HG02798 (cell line): ENCODE measurements at regions not wholly inside any gene's neighbourhood (a gene's known extent, or its start where the extent isn't known, plus 50 kb on each side); places are given as distances from the start of the nearest gene placed in this dataset.

Source experiments
- ATAC-seq: cut with Tn5 transposase; IDR thresholded peaks from one replicate; pipeline ENCODE4 v1.9.1; 2021; ENCODE audit warnings: mild to moderate bottlenecking; ENCODE audit not compliant: unreplicated experiment, poor library complexity

- ATAC-seq: no peak
Observed at GRCh38 chr14:39762576-39763401, 330.6 kb upstream of the FBXO33 start.

DNA sequence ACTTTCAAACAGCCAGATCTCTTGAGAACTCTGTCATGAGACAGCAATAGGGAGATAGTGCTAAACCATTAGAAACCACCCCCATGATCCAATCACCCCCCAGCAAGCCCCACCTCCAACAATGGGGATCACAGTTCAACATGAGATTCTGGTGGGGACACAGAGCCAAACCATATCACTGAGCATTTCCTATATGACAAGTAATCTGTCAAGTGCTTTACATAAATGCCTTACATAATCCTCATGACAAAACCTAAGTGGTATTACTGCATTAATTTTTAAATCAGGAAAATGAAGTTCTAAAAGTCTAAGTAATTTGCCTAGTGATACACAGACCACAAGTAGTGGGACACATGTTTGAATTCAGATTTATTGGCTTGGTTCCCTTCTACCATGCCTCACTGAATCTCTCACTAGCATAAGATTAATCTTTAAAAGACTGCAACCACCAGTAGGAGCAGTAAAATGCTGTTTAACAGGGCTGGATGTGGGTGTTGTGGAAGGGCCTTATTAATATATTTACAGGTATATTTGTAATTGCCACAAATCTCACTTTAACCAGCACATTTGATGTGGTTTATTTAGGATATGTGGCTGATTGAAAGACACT is 323.1 kb upstream of the FBXO33 start:
- ATAC-seq: peak; percentile 54

GRCh38 chr14:39740454-39740853 is 308.2 kb upstream of the FBXO33 start:
- ATAC-seq: no peak

GRCh38 chr14:39739796-39740195 is 307.6 kb upstream of the FBXO33 start:
- no peak for ATAC-seq

DNA sequence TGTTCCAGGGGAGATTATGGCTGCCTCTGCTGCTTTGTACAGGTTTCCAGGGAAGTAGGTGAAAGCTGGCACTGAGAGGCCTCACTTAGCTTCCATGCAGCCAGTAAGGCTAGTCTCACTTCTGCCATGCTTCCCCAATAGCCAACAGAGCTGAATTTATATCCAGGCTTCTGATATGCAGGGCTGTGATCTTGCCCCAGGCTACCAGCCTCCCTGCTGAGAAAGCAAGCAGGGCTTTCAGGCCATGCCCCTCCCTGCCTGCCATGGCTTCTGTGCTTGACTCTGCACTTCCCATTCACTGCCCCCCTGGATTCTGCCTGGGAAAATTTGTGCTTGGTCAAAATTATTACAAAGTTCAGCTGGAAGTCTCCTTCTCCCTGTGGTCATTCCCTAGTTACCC is 302.1 kb upstream of the FBXO33 start:
- ATAC-seq: no peak

GRCh38 chr14:39733741-39734140 is 301.5 kb upstream of the FBXO33 start:
- no peak for ATAC-seq

- no peak for ATAC-seq
Observed at GRCh38 chr14:39731912-39732311, 299.7 kb upstream of the FBXO33 start.

GRCh38 chr14:39726563-39726962 is 294.3 kb upstream of the FBXO33 start:
- no peak for ATAC-seq

- ATAC-seq: no peak
Observed at GRCh38 chr14:39722547-39723273, 290.5 kb upstream of the FBXO33 start.

DNA sequence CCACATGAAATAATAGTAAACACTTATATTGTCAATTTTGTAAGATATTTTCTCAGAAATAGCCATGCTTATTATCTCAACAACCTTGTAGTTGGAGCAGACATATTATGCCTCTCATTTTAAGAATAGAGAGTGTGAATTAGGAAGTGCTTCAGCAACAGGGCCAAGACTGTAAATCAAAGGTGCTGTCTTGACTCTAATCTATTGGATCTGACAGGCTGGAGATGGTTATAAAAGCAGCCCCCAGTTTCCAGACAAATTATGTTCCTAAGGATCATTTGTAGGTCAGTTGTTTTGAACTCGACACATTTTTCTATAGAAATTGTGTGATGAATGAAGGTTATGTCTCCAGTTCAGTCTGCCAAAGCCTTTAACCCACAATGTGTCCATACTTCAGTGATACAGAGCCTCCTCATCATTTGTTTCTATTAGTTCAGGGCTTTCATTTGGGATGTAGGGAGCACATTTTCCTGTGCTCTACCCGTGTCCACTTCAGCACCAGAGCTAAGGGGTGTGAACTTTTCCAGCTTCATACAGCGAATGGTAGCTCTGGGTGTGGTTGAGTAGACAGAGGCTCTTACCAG is 284.8 kb upstream of the FBXO33 start:
- no peak for ATAC-seq

DNA sequence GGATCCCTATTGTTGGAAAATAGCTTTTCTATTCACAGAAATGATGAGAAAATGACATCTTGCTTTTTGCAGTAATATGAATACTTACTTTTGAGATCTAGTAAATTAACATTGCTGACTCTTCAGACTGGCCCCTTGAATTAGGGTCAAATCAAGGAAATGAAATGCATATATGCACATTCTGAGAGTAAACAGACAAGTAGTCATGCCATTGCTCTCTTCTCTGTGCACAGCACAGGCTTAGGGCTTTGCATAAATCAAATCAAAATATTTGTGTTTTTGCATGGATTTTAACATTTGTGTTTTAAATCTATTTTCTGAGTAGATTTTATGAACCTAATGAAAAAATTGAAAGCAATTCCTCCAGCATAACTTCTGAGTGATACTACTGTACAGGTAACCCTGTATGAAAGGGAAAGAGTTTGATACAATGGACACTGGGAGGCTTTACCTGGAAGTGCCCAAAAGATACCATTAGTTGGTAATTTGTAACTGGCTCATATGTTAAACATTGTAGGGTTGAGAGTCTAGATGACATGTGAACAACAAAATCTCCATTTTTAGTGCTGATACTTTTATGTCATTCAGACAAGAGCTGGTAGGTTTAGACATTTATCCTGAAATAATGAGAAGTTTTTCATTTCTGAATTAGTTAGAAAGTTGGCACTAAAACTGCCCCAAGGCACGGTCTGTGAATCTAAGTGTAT is 280.2 kb upstream of the FBXO33 start:
- no peak for ATAC-seq

DNA sequence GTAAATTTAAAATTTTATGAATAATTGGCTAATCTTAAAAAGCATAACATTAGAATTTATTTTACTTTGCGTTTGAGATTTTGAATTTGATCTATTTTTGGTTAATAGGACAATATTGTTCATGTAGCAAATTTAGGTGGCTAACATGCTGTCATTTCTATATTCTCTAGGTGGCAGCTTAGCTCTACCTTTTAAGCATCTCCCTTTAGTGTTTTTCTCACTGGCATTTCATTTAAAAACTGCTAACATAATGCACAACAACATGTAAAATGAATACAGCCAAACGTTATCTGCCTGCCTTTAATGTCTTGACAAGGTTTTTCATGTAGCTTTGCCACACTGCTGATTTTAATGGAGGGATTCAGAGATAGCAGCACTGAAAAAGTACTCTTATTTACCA is 272.4 kb upstream of the FBXO33 start:
- ATAC-seq: no peak

- no peak for ATAC-seq
Observed at GRCh38 chr14:39694341-39694740, 262.1 kb upstream of the FBXO33 start.

DNA sequence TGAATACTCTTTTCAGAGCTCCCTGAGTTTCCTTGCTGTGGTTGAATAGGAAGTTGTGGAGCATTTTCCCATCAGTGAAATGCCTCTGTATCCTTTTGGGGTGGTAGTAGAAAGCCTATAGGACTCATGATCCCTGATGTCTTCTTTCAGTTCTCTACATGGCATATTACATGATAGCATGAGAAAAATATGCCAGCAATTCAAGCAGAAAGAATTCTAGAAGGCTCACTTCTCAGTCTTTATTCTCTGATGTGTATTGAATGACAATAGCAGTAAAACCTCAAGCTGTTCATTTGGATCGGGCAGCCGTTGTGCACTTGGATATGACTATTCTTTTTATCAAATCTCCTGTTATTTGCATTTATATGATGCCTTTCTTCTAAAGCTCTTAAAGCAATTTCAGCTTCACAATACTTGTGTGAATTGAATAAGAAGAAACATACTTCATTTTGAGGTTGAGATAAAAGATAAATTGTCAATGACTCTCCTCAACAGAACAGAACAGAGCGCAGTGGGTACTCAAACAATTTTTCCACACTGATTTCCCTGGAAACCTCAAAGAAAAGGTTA is 251.5 kb upstream of the FBXO33 start:
- no peak for ATAC-seq

DNA sequence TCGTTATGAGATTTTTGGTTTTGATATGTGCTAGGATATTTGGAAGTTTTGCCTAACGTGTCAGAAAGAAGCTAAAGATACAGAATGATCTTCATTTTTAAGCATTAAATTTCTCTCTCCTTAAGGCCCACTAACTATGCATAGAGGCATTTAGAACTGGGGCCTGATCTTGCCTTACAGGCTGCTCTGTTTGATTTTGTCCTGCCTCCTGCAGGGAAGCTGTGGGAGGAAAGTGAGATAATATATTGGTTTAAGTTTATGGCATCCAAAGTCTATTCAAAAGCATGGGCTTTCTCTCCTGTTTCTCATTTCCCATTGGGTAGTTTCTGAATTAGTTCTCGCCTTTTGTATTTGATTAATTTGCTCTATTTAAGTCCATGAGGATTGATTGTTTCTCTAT is 250.3 kb upstream of the FBXO33 start:
- no peak for ATAC-seq

GRCh38 chr14:39681782-39682399 is 249.7 kb upstream of the FBXO33 start:
- ATAC-seq: no peak

DNA sequence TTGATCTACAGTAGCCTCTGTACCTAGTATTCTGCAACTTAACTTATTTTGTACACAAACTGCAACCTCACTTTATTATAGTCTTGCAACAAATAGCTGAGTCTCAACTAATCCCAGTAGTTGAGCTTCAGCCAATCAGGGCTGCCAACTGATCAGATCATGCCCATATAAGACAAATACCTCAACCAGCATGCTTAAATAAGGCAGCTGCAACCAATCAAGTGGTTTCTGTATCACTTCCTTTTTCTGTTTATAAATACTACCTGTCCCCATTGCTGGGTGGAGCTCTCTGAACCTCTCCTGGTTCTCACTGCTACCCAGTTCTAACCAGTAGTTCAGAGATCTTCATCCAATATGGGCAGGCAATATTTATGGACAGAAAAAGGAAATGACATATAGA is 248.5 kb upstream of the FBXO33 start:
- ATAC-seq: peak; percentile 87

- no peak for ATAC-seq
Observed at GRCh38 chr14:39673734-39674133, 241.5 kb upstream of the FBXO33 start.

DNA sequence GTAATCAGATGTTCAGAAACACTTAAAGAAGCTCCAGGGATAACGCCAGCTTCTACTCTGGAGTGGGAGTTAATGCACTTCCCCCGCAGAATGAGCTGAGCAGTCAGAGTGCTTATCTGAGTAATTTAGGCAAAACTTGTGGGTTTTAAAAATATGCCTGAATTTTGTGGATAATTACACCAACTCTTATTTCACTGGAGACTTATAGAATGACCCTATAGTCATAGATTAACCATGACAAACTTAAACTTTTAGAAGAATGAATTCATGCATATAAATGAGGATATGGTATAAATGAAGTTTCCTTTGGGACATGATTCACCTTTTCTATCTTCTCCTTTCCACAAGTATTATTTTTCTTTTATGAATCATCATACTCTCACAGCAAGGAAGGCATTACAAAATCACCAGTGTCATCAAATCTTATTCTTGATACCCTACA is 241.1 kb upstream of the FBXO33 start:
- no peak for ATAC-seq

DNA sequence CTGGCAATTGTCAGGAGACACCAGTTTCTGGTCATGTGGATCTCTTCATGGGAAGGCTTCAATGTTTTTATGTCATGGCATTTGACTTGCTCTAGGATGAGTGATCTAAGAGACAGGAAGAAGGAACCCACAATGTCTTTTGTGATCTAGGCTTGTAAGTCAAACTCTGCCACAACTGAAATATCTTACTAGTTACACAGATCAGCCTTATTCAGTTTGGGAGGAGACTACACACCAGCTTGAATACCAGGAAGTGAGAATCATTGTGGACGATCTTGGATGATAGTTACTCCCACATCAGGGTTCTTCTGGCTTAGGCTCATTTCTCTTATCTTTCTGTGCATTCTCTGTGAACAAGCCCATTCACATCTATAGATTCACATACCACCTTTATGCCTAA is 236.2 kb upstream of the FBXO33 start:
- no peak for ATAC-seq
